Tibial nerve (tissue), 4 donors: ENCODE measurements at regions not wholly inside any gene's neighbourhood (a gene's known extent, or its start where the extent isn't known, plus 50 kb on each side); places are given as distances from the start of the nearest gene placed in this dataset.
"Not testable (repeated sequence)": the region's sequence is repeated elsewhere in the genome, so short reads cannot be mapped to it uniquely, and the experiment has no call there.

Experiments used
- EP300 ChIP-seq, 2 donors: sonication (generic); formaldehyde crosslinking; IDR thresholded peaks; one replicate each; pipeline ENCODE4 v1.6.1; 2017; ENCODE audit warnings: antibody characterized with exemption in 2 of 2, mild to moderate bottlenecking in 1 of 2
- POLR2A ChIP-seq, 2 donors: fragments of 450-650 bp; IDR thresholded peaks; one replicate each; pipeline ENCODE4 v1.6.1; 2017; ENCODE audit warnings: antibody characterized with exemption in 2 of 2, mild to moderate bottlenecking in 2 of 2, moderate library complexity in 2 of 2
- TF ChIP-seq, protein P1 (sequence below), 5 experiments: fragments of 200-600 bp in 3 of 5; fragments of 450-650 bp in 2 of 5; sonication (generic) in 3 of 5; IDR thresholded peaks; one replicate each; pipeline ENCODE4 v1.5.1; 2016 to 2019; ENCODE audit warnings: antibody characterized with exemption in 5 of 5, mild to moderate bottlenecking in 3 of 5, moderate library complexity in 2 of 5

DNA sequence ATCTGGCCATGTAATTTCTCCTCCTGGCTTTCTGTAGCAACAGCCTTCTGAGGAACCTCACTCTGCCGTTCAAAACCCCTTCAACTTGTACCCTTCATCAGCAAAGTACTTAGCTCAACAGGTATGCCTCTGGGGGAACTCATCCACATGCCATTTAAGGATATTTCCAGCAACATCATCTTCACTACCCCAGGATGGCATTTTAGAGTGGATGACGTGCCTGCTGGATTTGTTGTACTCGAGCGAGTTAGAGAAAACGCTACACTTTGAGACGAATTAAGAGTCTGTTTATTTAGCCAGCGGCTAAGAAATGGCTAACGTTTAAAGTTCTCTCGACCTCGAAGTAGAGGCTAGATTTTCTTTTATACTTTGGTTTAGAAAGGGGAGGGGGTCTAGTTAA is 122.1 kb downstream of the UNC93B1 start:
- TF ChIP-seq, protein P1, sequence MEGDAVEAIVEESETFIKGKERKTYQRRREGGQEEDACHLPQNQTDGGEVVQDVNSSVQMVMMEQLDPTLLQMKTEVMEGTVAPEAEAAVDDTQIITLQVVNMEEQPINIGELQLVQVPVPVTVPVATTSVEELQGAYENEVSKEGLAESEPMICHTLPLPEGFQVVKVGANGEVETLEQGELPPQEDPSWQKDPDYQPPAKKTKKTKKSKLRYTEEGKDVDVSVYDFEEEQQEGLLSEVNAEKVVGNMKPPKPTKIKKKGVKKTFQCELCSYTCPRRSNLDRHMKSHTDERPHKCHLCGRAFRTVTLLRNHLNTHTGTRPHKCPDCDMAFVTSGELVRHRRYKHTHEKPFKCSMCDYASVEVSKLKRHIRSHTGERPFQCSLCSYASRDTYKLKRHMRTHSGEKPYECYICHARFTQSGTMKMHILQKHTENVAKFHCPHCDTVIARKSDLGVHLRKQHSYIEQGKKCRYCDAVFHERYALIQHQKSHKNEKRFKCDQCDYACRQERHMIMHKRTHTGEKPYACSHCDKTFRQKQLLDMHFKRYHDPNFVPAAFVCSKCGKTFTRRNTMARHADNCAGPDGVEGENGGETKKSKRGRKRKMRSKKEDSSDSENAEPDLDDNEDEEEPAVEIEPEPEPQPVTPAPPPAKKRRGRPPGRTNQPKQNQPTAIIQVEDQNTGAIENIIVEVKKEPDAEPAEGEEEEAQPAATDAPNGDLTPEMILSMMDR (IDR thresholded peaks at IDR 0.05): not testable (repeated sequence)
- TF ChIP-seq POLR2A, EP300 (IDR thresholded peaks at IDR 0.05): not testable (repeated sequence)
